GM12872 (cell line): ENCODE measurements at regions not wholly inside any gene's neighbourhood (a gene's known extent, or its start where the extent isn't known, plus 50 kb on each side); places are given as distances from the start of the nearest gene placed in this dataset.

Experiments
- CTCF ChIP-seq: IDR thresholded peaks from 3 replicates; pipeline ENCODE4 v1.5.1; 2011; ENCODE audit warnings: low read depth, mild to moderate bottlenecking, low read length, moderate library complexity; ENCODE audit not compliant: insufficient read depth

DNA sequence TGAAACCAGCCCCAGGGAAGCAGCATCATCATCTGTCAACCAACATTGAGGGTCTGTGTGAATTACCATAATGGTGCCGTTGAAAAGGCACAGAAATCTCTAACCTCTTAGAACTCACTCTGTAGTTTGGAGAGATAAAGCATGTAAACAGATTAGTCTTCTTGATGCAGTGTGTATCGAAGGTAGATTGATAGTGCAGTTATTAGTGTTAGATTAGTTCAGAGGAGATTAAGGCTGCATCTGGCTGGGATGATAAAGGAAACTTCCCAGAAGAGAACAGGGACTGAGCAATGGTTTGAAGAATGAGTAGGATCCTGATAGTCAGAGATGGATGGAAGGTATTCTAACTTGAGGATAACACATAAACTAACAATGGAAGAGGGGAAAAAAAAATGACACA is 651.5 kb downstream of the TLE1 start:
- TF ChIP-seq CTCF, result no peak

- no peak for TF ChIP-seq CTCF
Measured at GRCh38 chr9:81035601-81036000, 653.7 kb downstream of the TLE1 start.

GRCh38 chr9:81035171-81035570 is 654.2 kb downstream of the TLE1 start:
- TF ChIP-seq CTCF, result no peak

- TF ChIP-seq CTCF, result no peak
Measured at GRCh38 chr9:81032831-81033230, 656.5 kb downstream of the TLE1 start.

DNA sequence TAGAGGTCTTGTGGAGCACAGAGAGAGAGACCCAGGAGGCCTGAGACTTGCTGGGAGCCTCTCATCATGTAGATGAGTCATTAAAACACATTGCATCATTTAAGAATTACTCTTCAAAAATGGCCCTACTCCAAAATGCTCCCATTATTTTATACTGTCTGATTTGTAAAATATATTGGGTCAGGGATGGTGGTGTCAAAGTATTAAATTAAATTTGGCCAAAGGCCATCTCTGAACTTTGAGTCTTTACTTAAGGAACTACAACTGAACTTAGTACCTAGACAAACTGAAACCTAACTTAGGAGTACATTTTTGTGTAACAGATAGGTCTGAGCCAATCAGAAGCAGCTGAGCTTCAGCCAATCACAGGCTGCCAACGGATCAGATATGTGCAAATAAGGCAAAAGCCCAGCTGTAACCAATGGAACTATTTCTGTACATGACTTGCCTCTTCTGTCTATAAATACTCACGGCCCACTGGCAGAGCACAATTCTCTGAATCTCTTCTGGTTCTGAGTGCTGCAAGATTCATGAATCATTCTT is 657.2 kb downstream of the TLE1 start:
- TF ChIP-seq CTCF, result no peak

DNA sequence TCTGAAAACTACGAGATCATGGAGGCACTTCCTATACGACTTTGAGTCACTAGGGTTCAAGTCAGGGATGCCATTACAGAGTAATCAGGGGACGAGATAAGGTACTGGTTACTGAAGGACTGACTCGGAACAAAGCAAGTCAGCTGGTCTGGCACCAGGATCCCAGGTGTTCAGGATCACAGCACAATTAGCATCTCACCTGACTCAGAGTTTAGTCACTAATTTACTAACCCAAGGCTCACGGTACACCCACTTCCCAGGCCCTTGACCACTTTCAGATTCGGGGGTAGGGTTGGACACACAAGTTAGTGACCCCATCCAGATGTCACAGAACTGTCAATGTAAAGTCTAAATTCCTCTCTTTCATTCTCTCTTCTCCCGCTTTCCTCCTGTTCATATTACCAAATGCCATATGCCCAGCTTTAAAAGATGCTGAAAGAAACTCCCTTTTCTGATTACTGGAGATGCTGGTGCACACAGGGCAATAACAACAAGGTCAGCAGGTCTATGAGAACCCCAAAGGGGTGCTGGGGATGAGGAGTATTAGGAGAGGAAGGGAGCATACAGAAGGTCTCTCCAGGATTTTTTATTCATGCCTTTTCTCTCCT is 657.8 kb downstream of the TLE1 start:
- no peak for TF ChIP-seq CTCF

DNA sequence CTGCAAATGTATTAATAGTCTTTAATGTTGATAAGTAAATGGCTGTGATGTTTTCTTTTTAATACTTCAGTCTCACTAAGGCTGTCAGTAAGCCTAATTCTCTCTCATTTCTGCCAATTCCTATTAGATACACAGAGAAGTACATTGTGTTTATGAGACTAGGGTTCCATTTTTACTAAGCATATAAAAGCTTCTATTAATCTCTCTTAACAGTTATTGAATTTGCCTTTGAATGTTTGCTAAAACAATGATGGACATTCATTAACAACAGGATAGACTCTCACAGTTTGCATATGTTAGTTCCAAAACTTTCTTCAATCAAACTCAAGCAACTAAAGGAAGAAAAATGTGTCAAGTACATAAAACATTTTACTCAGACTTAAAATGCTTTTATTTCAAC is 659.3 kb downstream of the TLE1 start:
- TF ChIP-seq CTCF, result no peak
